ENCODE measurements at regions not wholly inside any gene's neighbourhood (a gene's known extent, or its start where the extent isn't known, plus 50 kb on each side); places are given as distances from the start of the nearest gene placed in this dataset.

GRCh38 chr11:33569333-33569732, 131.3 kb downstream of the C11orf91 start:
- in situ Hi-C loops (cut with HindIII; ENCODE audit: low sequenced_read_pairs), result no loop called here
- no peak for DNase-seq (ENCODE audit: low read depth, low spot score)
- H3K4me3 ChIP-seq (ENCODE audit: low read depth, low read length), result no peak overlapping the region
- TF ChIP-seq CTCF (IDR thresholded peaks at IDR 0.05; ENCODE audit: low read depth, low read length), result no peak

GRCh38 chr11:33567004-33567403, 133.6 kb downstream of the C11orf91 start:
- no peak overlapping the region for H3K4me3 ChIP-seq (ENCODE audit: low read depth, low read length)
- in situ Hi-C loops (cut with HindIII; ENCODE audit: low sequenced_read_pairs), result no loop called here
- TF ChIP-seq CTCF (IDR thresholded peaks at IDR 0.05; ENCODE audit: low read depth, low read length), result no peak
- DNase-seq (ENCODE audit: low read depth, low spot score), result no peak

GRCh38 chr11:33564856-33565453, 135.7 kb downstream of the C11orf91 start:
- TF ChIP-seq CTCF (IDR thresholded peaks at IDR 0.05; ENCODE audit: low read depth, low read length), result no peak
- DNase-seq (ENCODE audit: low read depth, low spot score), result no peak
- in situ Hi-C loops (cut with HindIII; ENCODE audit: low sequenced_read_pairs), result no loop called here
- H3K4me3 ChIP-seq (ENCODE audit: low read depth, low read length), result no peak overlapping the region

- in situ Hi-C loops (cut with HindIII; ENCODE audit: low sequenced_read_pairs), result no loop called here
- TF ChIP-seq CTCF (IDR thresholded peaks at IDR 0.05; ENCODE audit: low read depth, low read length), result no peak
- H3K4me3 ChIP-seq (ENCODE audit: low read depth, low read length), result no peak overlapping the region
- no peak for DNase-seq (ENCODE audit: low read depth, low spot score)
Observed at GRCh38 chr11:33560729-33561128, 139.9 kb downstream of the C11orf91 start.

- H3K4me3 ChIP-seq (ENCODE audit: low read depth, low read length), result no peak overlapping the region
- in situ Hi-C loops (cut with HindIII; ENCODE audit: low sequenced_read_pairs), result no loop called here
- no peak for TF ChIP-seq CTCF (IDR thresholded peaks at IDR 0.05; ENCODE audit: low read depth, low read length)
- no peak for DNase-seq (ENCODE audit: low read depth, low spot score)
Observed at GRCh38 chr11:33559567-33559966, 141.1 kb downstream of the C11orf91 start.

- no peak for DNase-seq (ENCODE audit: low read depth, low spot score)
- H3K4me3 ChIP-seq (ENCODE audit: low read depth, low read length), result no peak overlapping the region
- in situ Hi-C loops (cut with HindIII; ENCODE audit: low sequenced_read_pairs), result no loop called here
- no peak for TF ChIP-seq CTCF (IDR thresholded peaks at IDR 0.05; ENCODE audit: low read depth, low read length)
Observed at GRCh38 chr11:33558097-33558496, 142.5 kb downstream of the C11orf91 start.

- H3K4me3 ChIP-seq (ENCODE audit: low read depth, low read length), result no peak overlapping the region
- peak; percentile 78 for DNase-seq (ENCODE audit: low read depth, low spot score)
- TF ChIP-seq CTCF (IDR thresholded peaks at IDR 0.05; ENCODE audit: low read depth, low read length), result no peak
- in situ Hi-C loops (cut with HindIII; ENCODE audit: low sequenced_read_pairs), result no loop called here
Observed at GRCh38 chr11:33557201-33557600, 143.4 kb downstream of the C11orf91 start.
